BE2C (cell line): ENCODE measurements at regions not wholly inside any gene's neighbourhood (a gene's known extent, or its start where the extent isn't known, plus 50 kb on each side); places are given as distances from the start of the nearest gene placed in this dataset.

Experiments
- DNase-seq: peaks from one replicate; pipeline ENCODE4 v3.0.0-alpha.2; 2020
- H3K27me3 ChIP-seq: fragments of 250-450 bp; sonication (Bioruptor Pico); 2 replicates; pipeline ENCODE4 v1.5.1; 2020; ENCODE audit warnings: mild to moderate bottlenecking
- H3K36me3 ChIP-seq: fragments of 250-450 bp; sonication (Bioruptor Pico); 2 replicates; pipeline ENCODE4 v1.5.1; 2020; ENCODE audit warnings: mild to moderate bottlenecking
- H3K4me1 ChIP-seq: fragments of 250-450 bp; sonication (Bioruptor Pico); 2 replicates; pipeline ENCODE4 v1.5.1; 2020
- H3K4me3 ChIP-seq: 2 replicates; pipeline ENCODE4 v1.5.1; 2011; ENCODE audit warnings: low read depth, low read length
- H3K9me3 ChIP-seq: fragments of 250-450 bp; sonication (Bioruptor Pico); 2 replicates; pipeline ENCODE4 v1.5.1; 2020
- CTCF ChIP-seq: IDR thresholded peaks from 2 replicates; pipeline ENCODE4 v1.5.1; 2012; ENCODE audit warnings: mild to moderate bottlenecking, low read depth, low read length

GRCh38 chr6:169865346-169866139 lies 114.1 kb downstream of the ERMARD start:
- no peak for DNase-seq
- Histone ChIP-seq H3K27me3 (no peaks in the 10 kb centered on the region), H3K4me1 (no peaks in the 10 kb centered on the region), H3K4me3 (no peak overlapping the region), H3K9me3 (no peaks in the 10 kb centered on the region; the same call in 1 of the 2 replicates), H3K36me3 (no peaks in the 10 kb centered on the region)
- no peak for TF ChIP-seq CTCF

- no peak for TF ChIP-seq CTCF
- DNase-seq, result no peak
- no peak overlapping the region for H3K4me3 ChIP-seq
- no peaks in the 10 kb centered on the region for H3K4me1 ChIP-seq
- no peaks in the 10 kb centered on the region; the same call in 1 of the 2 replicates for H3K9me3 ChIP-seq
- H3K27me3 ChIP-seq, result no peaks in the 10 kb centered on the region
- no peaks in the 10 kb centered on the region for H3K36me3 ChIP-seq
Measured at GRCh38 chr6:169864148-169865020, 113.0 kb downstream of the ERMARD start.

GRCh38 chr6:169863710-169864109 lies 112.3 kb downstream of the ERMARD start:
- H3K27me3 ChIP-seq, result no peaks in the 10 kb centered on the region

GRCh38 chr6:169862892-169863525 lies 111.6 kb downstream of the ERMARD start:
- Histone ChIP-seq H3K9me3 (no peaks in the 10 kb centered on the region; the same call in 1 of the 2 replicates), H3K27me3 (no peaks in the 10 kb centered on the region), H3K4me1 (no peaks in the 10 kb centered on the region), H3K36me3 (no peaks in the 10 kb centered on the region), H3K4me3 (no peak overlapping the region)
- DNase-seq, result no peak
- TF ChIP-seq CTCF, result no peak

More at GRCh38 chr6:169863710-169864109, 112.3 kb downstream of the ERMARD start:
- no peaks in the 10 kb centered on the region for H3K4me1 ChIP-seq
- H3K4me3 ChIP-seq, result no peak overlapping the region
- no peaks in the 10 kb centered on the region for H3K36me3 ChIP-seq
- TF ChIP-seq CTCF, result no peak
- DNase-seq, result no peak
- no peaks in the 10 kb centered on the region; the same call in 1 of the 2 replicates for H3K9me3 ChIP-seq

GRCh38 chr6:169862043-169862891 lies 110.8 kb downstream of the ERMARD start:
- DNase-seq, result no peak
- Histone ChIP-seq H3K27me3 (no peaks in the 10 kb centered on the region), H3K9me3 (no peaks in the 10 kb centered on the region; the same call in 1 of the 2 replicates), H3K4me1 (no peaks in the 10 kb centered on the region), H3K4me3 (no peak overlapping the region), H3K36me3 (no peaks in the 10 kb centered on the region)
- TF ChIP-seq CTCF, result no peak
